CD8-positive, alpha-beta memory T cell (primary cell): ENCODE measurements at regions not wholly inside any gene's neighbourhood (a gene's known extent, or its start where the extent isn't known, plus 50 kb on each side); places are given as distances from the start of the nearest gene placed in this dataset.

ENCODE experiments used
- CTCF ChIA-PET: fragments of 350-600 bp; sonication (Branson Sonifier 250); formaldehyde crosslinking; loops from one replicate; lab custom pipeline; 2021; ENCODE audit warnings: antibody characterized with exemption; lab: Charles Lee
- POLR2A ChIA-PET: fragments of 350-600 bp; sonication (Branson Sonifier 250); formaldehyde crosslinking; loops from one replicate; lab custom pipeline; 2021; ENCODE audit warnings: antibody characterized with exemption; lab: Charles Lee
- DNase-seq, 5 donors: peaks; one replicate each; pipeline versions ENCODE4 v3.0.0 to v3.0.0-alpha.2; 2020 to 2022; ENCODE audit warnings: mixed read lengths in 1 of 5
- H3K27ac ChIP-seq: one replicate; pipeline ENCODE4 v1.7.0; 2013; ENCODE audit warnings: low read depth, mild to moderate bottlenecking, low read length, moderate library complexity
- H3K27me3 ChIP-seq: 2 replicates; pipeline ENCODE4 v1.7.0; 2013; ENCODE audit warnings: low read length, mild to moderate bottlenecking; ENCODE audit not compliant: insufficient read depth, poor library complexity, severe bottlenecking
- H3K36me3 ChIP-seq: 2 replicates; pipeline ENCODE4 v1.7.0; 2013; ENCODE audit warnings: mild to moderate bottlenecking, low read length, moderate library complexity; ENCODE audit not compliant: insufficient read depth
- H3K4me1 ChIP-seq: 2 replicates; pipeline ENCODE4 v1.7.0; 2013; ENCODE audit warnings: mild to moderate bottlenecking, low read length, moderate library complexity; ENCODE audit not compliant: insufficient read depth
- H3K4me3 ChIP-seq: 2 replicates; pipeline ENCODE4 v1.7.0; 2013; ENCODE audit warnings: mild to moderate bottlenecking, low read length
- H3K9me3 ChIP-seq: 2 replicates; pipeline ENCODE4 v1.7.0; 2013; ENCODE audit warnings: mild to moderate bottlenecking, low read length
- H3K27ac Mint-ChIP-seq, 8 donors: one replicate each; pipeline ENCODE4 v1.8.0; 2020 to 2021; ENCODE audit warnings: mixed read lengths in 8 of 8, mild to moderate bottlenecking in 6 of 8, inconsistent platforms in 3 of 8, moderate library complexity in 3 of 8
- H3K27me3 Mint-ChIP-seq, 2 donors: one replicate each; pipeline ENCODE4 v1.8.0; 2020 to 2021; ENCODE audit warnings: mixed read lengths in 2 of 2, mild to moderate bottlenecking in 1 of 2, moderate library complexity in 1 of 2
- H3K36me3 Mint-ChIP-seq, 3 donors: one replicate each; pipeline ENCODE4 v1.8.0; 2020 to 2021; ENCODE audit warnings: mixed read lengths in 3 of 3, inconsistent platforms in 1 of 3, mild to moderate bottlenecking in 1 of 3
- H3K4me1 Mint-ChIP-seq, 3 donors: one replicate each; pipeline ENCODE4 v1.8.0; 2020 to 2021; ENCODE audit warnings: mixed read lengths in 3 of 3, inconsistent platforms in 1 of 3, mild to moderate bottlenecking in 1 of 3
- H3K4me3 Mint-ChIP-seq, 7 donors: one replicate each; pipeline ENCODE4 v1.8.0; 2020 to 2021; ENCODE audit warnings: mixed read lengths in 7 of 7, mild to moderate bottlenecking in 6 of 7, moderate library complexity in 4 of 7, inconsistent platforms in 2 of 7
- H3K9me3 Mint-ChIP-seq, 5 donors: one replicate each; pipeline ENCODE4 v1.8.0; 2020 to 2022; ENCODE audit warnings: mixed read lengths in 5 of 5, mild to moderate bottlenecking in 3 of 5, moderate library complexity in 2 of 5, inconsistent platforms in 1 of 5

DNA sequence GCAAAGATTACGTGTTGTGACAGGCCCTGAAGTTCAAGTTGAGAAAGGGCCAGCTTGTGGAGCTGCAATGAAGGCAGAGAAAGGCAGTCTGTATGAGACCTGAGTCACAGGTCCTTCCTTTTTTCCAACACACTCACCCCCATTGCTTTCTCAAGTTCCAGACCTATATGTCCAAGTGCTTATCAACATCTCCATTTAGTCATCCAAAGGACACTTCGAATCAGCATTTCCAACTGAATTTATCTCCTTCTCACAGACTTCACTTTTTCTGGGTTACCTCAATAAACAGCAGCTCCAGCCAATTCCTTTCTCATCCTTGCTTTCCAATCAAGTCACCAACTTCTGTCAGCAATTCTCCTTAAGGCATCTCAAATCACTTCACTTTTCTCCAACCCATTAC, 56.4 kb upstream of the KIF21A start:
- no peak overlapping the region for H3K27ac ChIP-seq
- H3K4me1 ChIP-seq = no peaks in the 10 kb centered on the region
- ChIA-PET CTCF (interaction anchor here (0.8 kb wide), 1 partner anchor 141 kb away, joined by 3 read pairs; no protein-coding TSS in a partner anchor), POLR2A (interaction anchor here (0.6 kb wide), 1 partner anchor 74 kb away, joined by 3 read pairs; no protein-coding TSS in a partner anchor)
- H3K4me3 ChIP-seq = no peak overlapping the region
- peaks cover 0 to 12% (median 8%) of the 10 kb centered on the region in 3 donors for H3K36me3 Mint-ChIP-seq
- no peak overlapping the region for H3K4me3 Mint-ChIP-seq
- no peaks in the 10 kb centered on the region for H3K27me3 ChIP-seq
- DNase-seq = no peak
- no peak overlapping the region for H3K27ac Mint-ChIP-seq
- no peaks in the 10 kb centered on the region for H3K9me3 ChIP-seq
- H3K9me3 Mint-ChIP-seq = no peaks in the 10 kb centered on the region
- no peaks in the 10 kb centered on the region for H3K4me1 Mint-ChIP-seq
- no peaks in the 10 kb centered on the region for H3K36me3 ChIP-seq
- peaks cover 0 to 1% of the 10 kb centered on the region in 2 donors for H3K27me3 Mint-ChIP-seq
